ENCODE measurements at regions not wholly inside any gene's neighbourhood (a gene's known extent, or its start where the extent isn't known, plus 50 kb on each side); places are given as distances from the start of the nearest gene placed in this dataset.

DNA sequence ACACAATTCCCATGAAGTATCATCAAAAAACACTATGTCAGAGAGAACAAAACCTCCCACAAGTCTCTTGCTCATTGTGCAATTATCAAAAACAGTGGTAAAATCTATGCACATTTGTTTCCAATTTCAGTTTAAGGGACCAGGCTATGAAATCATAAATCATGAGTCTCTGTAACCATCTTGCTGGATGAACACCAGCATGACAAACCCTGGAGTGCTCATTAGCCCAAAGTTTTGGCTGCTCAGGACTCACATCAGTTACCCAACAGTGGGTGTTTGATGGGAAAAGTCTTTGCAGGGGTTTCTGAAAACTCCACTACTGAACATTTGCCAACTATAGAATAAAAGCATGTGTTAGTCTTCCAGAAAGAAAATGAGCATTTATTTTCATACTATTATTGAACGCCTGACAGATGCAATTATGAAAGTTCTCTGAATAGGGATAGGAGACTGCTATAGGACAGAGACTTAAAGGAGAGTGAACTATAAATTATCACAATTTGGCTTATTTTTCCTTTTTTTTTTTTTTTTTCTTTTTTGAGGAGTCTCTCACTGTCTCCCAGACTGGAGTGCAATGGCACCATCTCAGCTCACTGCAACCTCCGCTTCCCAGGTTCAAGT, 240.8 kb upstream of the KCNMB2 start:
- no peak for DNase-seq (ENCODE audit: low spot score)

DNA sequence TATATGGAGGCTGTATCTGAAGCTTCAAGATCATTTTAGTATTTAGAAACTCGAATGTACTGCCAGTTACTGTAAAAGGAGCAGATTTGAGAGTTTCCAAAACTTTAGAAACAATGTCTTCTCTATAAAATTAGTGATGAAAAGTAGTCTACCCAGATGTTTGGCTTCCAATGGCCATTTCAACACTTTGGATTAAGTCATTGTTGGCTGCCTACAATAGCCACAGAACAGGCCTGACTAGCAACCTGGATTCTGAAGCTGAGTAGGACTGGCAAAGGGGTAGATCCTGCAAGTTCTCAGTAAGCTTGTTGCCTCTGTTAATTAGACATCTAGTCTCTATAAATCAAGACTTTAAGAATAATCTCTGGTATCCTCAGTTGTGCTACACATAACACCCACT, 239.0 kb upstream of the KCNMB2 start:
- no peak overlapping the region for H3K27ac ChIP-seq (ENCODE audit: low read depth in 1 of 2, low read length in 2 of 2)
- H3K4me1 ChIP-seq (ENCODE audit: control insufficient read depth in 4 of 4, insufficient read depth in 4 of 4, low read length in 3 of 4): no peaks in the 10 kb centered on the region
- WGBS: 51% methylated on average over 1 of the region's 1 CpG
- no peaks in the 10 kb centered on the region for H3K9me3 ChIP-seq (ENCODE audit: control insufficient read depth in 4 of 4, low read length in 3 of 4)
- DNase-seq (ENCODE audit: low spot score): no peak
- TF ChIP-seq, protein P1, sequence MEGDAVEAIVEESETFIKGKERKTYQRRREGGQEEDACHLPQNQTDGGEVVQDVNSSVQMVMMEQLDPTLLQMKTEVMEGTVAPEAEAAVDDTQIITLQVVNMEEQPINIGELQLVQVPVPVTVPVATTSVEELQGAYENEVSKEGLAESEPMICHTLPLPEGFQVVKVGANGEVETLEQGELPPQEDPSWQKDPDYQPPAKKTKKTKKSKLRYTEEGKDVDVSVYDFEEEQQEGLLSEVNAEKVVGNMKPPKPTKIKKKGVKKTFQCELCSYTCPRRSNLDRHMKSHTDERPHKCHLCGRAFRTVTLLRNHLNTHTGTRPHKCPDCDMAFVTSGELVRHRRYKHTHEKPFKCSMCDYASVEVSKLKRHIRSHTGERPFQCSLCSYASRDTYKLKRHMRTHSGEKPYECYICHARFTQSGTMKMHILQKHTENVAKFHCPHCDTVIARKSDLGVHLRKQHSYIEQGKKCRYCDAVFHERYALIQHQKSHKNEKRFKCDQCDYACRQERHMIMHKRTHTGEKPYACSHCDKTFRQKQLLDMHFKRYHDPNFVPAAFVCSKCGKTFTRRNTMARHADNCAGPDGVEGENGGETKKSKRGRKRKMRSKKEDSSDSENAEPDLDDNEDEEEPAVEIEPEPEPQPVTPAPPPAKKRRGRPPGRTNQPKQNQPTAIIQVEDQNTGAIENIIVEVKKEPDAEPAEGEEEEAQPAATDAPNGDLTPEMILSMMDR (IDR thresholded peaks at IDR 0.05; ENCODE audit: low read depth, low read length, missing input control): no peak
- TF ChIP-seq, protein P2, sequence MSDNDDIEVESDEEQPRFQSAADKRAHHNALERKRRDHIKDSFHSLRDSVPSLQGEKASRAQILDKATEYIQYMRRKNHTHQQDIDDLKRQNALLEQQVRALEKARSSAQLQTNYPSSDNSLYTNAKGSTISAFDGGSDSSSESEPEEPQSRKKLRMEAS (IDR thresholded peaks at IDR 0.05): no peak
- TF ChIP-seq, protein P3, sequence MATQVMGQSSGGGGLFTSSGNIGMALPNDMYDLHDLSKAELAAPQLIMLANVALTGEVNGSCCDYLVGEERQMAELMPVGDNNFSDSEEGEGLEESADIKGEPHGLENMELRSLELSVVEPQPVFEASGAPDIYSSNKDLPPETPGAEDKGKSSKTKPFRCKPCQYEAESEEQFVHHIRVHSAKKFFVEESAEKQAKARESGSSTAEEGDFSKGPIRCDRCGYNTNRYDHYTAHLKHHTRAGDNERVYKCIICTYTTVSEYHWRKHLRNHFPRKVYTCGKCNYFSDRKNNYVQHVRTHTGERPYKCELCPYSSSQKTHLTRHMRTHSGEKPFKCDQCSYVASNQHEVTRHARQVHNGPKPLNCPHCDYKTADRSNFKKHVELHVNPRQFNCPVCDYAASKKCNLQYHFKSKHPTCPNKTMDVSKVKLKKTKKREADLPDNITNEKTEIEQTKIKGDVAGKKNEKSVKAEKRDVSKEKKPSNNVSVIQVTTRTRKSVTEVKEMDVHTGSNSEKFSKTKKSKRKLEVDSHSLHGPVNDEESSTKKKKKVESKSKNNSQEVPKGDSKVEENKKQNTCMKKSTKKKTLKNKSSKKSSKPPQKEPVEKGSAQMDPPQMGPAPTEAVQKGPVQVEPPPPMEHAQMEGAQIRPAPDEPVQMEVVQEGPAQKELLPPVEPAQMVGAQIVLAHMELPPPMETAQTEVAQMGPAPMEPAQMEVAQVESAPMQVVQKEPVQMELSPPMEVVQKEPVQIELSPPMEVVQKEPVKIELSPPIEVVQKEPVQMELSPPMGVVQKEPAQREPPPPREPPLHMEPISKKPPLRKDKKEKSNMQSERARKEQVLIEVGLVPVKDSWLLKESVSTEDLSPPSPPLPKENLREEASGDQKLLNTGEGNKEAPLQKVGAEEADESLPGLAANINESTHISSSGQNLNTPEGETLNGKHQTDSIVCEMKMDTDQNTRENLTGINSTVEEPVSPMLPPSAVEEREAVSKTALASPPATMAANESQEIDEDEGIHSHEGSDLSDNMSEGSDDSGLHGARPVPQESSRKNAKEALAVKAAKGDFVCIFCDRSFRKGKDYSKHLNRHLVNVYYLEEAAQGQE (IDR thresholded peaks at IDR 0.05): no peak
- no peak for TF ChIP-seq JUND (IDR thresholded peaks at IDR 0.05)
- no peak for TF ChIP-seq HNF4G (IDR thresholded peaks at IDR 0.05)
- TF ChIP-seq, protein P4, sequence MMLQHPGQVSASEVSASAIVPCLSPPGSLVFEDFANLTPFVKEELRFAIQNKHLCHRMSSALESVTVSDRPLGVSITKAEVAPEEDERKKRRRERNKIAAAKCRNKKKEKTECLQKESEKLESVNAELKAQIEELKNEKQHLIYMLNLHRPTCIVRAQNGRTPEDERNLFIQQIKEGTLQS (IDR thresholded peaks at IDR 0.05): no peak
- no peak for TF ChIP-seq RAD21 (IDR thresholded peaks at IDR 0.05)
- no peak for TF ChIP-seq TAF1 (conservative IDR thresholded peaks at IDR 0.05)
- H3K27me3 ChIP-seq (ENCODE audit: control insufficient read depth in 4 of 4, insufficient read depth in 4 of 4, low read length in 3 of 4): no peaks in the 10 kb centered on the region
- H3K9ac ChIP-seq (ENCODE audit: low read depth in 1 of 2, low read length in 2 of 2): no peak overlapping the region
- H3K4me3 ChIP-seq (ENCODE audit: low read depth in 1 of 3, low read length in 3 of 3): no peak overlapping the region
- H3K36me3 ChIP-seq (ENCODE audit: control insufficient read depth in 4 of 4, insufficient read depth in 3 of 4, low read depth in 1 of 4, low read length in 3 of 4): no peaks in the 10 kb centered on the region

More for the DNA sequence above, 240.8 kb upstream of the KCNMB2 start:
- no peak for TF ChIP-seq FOXA2 (IDR thresholded peaks at IDR 0.05)
- no peak for TF ChIP-seq JUND (IDR thresholded peaks at IDR 0.05)
- no peak for TF ChIP-seq HNF4A (conservative IDR thresholded peaks at IDR 0.05)
- TF ChIP-seq RAD21 (IDR thresholded peaks at IDR 0.05): no peak
- TF ChIP-seq, protein P2 (IDR thresholded peaks at IDR 0.05): no peak
- no peak for TF ChIP-seq TAF1 (conservative IDR thresholded peaks at IDR 0.05)
- TF ChIP-seq HNF4G (IDR thresholded peaks at IDR 0.05): no peak
- no peak for TF ChIP-seq GABPA (IDR thresholded peaks at IDR 0.05 in 1 of 2, conservative IDR thresholded peaks at IDR 0.05 in 1 of 2)
- TF ChIP-seq, protein P5, sequence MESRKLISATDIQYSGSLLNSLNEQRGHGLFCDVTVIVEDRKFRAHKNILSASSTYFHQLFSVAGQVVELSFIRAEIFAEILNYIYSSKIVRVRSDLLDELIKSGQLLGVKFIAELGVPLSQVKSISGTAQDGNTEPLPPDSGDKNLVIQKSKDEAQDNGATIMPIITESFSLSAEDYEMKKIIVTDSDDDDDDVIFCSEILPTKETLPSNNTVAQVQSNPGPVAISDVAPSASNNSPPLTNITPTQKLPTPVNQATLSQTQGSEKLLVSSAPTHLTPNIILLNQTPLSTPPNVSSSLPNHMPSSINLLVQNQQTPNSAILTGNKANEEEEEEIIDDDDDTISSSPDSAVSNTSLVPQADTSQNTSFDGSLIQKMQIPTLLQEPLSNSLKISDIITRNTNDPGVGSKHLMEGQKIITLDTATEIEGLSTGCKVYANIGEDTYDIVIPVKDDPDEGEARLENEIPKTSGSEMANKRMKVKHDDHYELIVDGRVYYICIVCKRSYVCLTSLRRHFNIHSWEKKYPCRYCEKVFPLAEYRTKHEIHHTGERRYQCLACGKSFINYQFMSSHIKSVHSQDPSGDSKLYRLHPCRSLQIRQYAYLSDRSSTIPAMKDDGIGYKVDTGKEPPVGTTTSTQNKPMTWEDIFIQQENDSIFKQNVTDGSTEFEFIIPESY (IDR thresholded peaks at IDR 0.05): no peak
- no peak for TF ChIP-seq NR2F2 (IDR thresholded peaks at IDR 0.05)
- TF ChIP-seq YY1 (IDR thresholded peaks at IDR 0.05): no peak
- no peak for TF ChIP-seq FOXA1 (IDR thresholded peaks at IDR 0.05)
- Histone ChIP-seq H3K9ac (ENCODE audit: low read depth in 1 of 2, low read length in 2 of 2) (no peak overlapping the region), H3K27ac (ENCODE audit: low read depth in 1 of 2, low read length in 2 of 2) (no peak overlapping the region), H3K9me3 (ENCODE audit: control insufficient read depth in 4 of 4, low read length in 3 of 4) (no peaks in the 10 kb centered on the region), H3K4me3 (ENCODE audit: low read depth in 1 of 3, low read length in 3 of 3) (no peak overlapping the region), H3K4me1 (ENCODE audit: control insufficient read depth in 4 of 4, insufficient read depth in 4 of 4, low read length in 3 of 4) (no peaks in the 10 kb centered on the region), H3K36me3 (ENCODE audit: control insufficient read depth in 4 of 4, insufficient read depth in 3 of 4, low read depth in 1 of 4, low read length in 3 of 4) (no peaks in the 10 kb centered on the region), H3K27me3 (ENCODE audit: control insufficient read depth in 4 of 4, insufficient read depth in 4 of 4, low read length in 3 of 4) (no peaks in the 10 kb centered on the region)
- 95% methylated on average over 2 of the region's 2 CpGs for WGBS
